HG03565 (cell line): ENCODE measurements at regions not wholly inside any gene's neighbourhood (a gene's known extent, or its start where the extent isn't known, plus 50 kb on each side); places are given as distances from the start of the nearest gene placed in this dataset.

Experiments used
- ATAC-seq: cut with Tn5 transposase; IDR thresholded peaks from one replicate; pipeline ENCODE4 v1.9.1; 2021; ENCODE audit warnings: mild to moderate bottlenecking, moderate library complexity; ENCODE audit not compliant: unreplicated experiment

DNA sequence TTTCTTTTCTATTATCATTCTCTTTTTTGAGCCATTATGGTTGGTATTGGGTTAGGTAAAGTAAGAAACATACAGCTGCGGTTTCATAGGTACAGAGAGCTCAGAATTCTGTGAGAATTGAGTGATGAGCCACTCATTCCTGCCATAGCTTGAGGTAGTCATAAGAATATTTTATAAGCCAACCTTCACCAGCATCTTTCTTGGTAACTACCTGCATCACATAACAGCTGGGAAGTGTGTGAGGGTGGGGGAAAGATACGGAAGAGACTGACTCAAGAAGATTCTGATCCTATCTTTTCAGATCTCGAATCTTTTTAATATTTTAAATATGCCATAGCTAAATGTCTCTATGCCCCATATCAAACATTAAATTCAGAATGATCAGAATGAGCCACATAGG lies 313.8 kb upstream of the DDX18 start:
- no peak for ATAC-seq

DNA sequence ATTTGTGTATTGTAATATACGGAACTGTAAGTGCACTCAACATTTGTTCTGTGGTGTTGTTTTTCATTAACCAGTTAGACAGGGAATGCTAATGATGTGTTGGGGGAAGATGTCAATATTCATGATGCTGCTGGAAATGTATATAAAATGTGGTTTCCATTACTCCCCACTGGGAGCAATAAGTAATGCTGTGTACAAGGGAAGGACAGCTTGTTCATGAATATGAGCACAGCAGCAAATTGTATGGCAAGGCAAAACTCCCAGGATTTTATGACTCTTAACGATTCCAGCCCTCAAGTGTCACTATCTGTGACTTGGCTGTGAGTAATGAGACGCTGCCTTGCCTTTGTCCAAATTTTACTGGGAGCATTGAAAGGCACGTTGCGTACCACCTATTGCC lies 312.4 kb upstream of the DDX18 start:
- no peak for ATAC-seq

DNA sequence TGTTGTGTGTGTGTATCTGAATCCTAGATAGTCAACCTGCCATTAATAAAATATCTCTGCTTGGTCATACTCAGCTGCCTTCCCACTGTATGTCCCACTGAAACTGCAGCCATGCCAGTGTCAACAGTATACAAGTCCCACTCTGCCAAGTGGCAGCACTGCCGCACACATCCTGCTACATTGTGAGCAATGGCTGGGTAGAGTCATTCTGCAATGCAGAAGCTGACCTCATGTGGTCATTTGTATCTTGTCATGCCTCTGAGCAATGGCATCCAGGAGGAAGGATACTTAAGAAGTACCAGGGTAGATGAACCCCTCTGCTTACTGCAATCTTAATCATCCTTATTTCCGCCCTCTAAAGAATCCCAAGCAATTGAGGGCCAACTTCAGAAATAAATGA lies 302.2 kb upstream of the DDX18 start:
- ATAC-seq: no peak

DNA sequence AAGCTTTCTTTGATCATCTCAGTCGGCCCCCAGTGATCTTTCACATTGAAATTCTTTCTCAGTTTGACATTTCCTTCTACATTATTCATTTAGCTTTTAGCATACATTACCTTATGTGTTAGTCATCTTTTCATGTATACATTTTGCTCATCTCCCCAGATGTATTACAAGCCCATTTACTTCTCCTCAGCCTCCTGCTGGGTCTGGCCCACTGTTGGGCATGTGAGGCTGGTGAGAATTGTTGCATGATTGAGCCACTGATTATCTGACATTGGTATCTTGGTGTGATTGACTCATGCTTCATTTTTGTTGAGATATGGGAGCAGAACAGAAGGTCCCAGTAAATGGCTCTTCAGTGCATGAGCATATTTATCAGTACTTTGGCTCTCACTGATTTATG lies 300.1 kb upstream of the DDX18 start:
- ATAC-seq: no peak

DNA sequence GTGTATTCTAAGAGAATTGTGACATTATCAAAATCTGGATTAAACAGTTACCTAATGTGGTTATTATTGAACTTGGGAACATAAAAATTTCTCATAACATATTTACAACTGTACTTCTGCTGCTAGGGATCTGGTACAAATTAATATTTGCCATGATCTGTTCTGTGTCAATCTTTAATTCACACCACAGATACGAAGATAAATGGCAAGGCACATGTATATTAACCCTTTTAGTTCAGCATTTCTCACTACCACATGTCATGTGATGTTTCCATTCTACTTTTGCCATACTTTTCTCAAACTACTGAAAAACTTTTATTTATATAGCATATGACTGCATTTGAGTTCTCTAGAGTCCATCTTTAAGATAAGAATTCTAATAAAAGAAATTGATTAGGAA lies 295.3 kb upstream of the DDX18 start:
- ATAC-seq: no peak

DNA sequence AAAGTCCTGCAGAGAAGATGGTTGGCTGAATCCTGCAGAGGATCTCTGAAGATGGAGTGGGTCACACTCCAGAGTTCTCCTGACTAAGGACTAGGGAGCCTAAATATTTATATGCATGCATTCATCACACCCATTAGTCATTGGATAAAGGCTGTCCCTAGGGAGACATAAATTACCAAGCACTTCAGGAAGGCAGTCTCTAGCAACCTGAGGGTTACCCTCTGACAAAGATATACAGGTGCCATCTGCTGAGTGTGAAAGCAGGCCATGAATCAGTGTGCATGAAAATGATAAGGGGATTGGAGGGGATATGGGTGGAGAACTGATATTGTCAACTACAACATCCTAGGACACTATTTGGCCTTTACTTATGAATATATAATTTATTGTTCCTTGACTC lies 294.8 kb upstream of the DDX18 start:
- no peak for ATAC-seq

DNA sequence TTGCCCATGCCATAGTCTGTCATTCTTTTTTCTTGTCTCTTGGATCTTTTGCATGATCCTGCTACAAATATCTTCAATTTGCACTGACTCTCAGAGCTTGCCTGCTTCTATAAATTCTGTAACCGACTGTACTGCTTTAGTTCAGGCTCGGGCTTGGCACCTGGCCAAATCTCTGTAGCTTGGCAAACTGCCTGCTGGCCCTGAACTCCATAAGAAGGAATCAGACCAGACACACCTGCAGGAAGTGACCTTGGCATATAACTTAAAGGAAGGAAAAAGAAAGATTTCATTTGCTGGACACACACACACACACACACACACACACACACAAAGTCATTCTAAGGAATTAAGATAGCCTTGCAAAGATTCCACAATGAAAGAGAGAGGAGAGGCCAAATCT lies 291.2 kb upstream of the DDX18 start:
- ATAC-seq: no peak

DNA sequence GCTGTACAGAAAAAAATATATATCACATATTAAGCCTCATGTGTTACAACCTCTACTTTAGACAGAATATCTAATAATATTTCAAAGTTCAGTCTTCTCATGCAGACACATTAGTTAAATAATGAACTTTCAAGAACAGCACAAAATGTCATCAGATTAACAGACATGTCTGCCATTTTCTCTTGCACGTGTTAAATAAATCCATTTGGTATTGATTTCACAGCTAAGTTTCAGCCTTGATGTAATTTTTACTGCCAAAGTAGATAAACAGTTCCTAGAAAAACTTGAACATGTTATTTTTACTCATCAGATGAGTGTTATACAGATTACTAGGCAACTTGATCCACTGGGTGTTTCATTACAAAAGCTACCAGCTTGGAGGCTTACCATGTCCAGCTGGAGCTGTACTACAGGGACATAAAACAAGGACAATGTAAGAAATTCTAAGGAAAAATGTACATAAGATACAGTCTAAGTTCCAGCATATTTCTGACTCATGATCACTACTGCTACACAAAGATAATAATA lies 290.7 kb upstream of the DDX18 start:
- ATAC-seq: no peak

DNA sequence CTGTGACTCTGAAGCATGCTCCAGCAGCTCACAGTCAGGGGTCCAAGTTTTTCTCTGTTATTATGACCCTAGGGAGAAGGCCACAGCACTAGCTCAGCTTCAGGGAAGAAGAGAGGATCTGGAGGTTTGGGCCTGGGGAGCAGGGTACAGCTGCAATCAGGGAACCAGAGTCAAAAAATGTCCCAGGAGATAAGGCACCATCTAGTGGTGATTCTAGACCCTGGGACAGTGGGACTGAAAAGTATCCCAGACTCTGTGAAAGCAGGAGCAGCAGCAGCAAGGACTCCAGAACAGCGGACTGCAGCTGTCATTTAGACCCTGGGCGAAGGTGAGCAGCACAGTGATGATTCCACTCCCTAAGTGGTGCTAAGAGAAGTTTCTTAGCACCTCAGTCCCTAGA lies 278.4 kb upstream of the DDX18 start:
- no peak for ATAC-seq

DNA sequence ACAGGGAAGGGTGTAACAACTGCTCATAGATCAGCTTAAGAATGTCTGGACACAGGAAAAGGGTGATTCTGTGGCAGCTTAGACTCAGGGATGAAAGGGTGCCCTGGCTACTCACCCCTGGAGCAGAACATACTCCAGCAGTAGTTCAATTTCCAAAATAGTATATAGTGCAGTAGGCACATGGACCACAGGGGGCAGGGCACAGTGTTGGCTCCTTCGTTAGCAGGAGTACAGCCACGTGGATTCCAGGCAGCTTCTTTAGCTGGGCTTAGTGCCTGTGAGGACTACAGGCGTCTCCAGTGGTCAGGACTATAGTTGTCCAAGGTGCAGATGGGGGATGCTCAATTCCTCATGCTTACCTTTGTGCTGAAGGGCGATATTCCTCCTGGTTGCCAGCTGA lies 277.5 kb upstream of the DDX18 start:
- no peak for ATAC-seq

DNA sequence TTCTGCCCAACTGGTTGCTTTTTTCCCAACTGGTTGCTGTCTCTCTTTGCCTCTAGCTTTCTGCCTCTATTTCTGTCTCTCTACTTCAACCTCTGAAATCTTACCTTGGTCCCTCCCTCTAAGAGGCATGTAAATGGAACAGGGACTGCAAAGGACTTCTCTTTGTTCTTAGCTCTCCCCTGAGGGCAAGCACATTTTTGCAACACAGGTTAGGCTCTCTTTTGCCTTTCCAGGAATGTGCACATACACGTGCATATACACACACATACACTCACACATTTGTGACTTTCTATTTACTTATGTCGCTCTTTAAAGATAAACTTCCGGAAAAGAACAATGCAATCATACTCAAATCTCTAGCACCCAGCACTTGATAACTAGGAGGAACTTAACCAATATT lies 262.6 kb upstream of the DDX18 start:
- ATAC-seq: no peak

DNA sequence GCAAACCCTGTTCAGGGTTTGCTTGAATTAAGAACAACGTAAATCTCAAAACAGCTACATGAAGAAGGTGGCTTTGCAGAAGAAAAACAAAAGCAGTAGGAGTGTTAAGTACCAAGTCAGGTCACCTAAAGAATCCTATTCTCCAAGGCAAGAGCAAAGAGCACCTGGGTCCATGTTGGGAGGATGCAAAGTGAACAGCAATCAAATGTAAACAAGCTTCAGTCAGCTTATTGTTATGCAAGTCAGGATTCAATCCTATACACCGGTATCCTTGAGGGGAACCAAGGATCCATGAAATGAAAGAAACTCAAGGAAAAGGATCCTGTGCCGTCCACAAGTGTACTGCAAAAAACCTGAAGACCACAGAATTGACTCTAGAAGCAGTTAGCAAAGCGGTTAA lies 261.0 kb upstream of the DDX18 start:
- ATAC-seq: no peak

DNA sequence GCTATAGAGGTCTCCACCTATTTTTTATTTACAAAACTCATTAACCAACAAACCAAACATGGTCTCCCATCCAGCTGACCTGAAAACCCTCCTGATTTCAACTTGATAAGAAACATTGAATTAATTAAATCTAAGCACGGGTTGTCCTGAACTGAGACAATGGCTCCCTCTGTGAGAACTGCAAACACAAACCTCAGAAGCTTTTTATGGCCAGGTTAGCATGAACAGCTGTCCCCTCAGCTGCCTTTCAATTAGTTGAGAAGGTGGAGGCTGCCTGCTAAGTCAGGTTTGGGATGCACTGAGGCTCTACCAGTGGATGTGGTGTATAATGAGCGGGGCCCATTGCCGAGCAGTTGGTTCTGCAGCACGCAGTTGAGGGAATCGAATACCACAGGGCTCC lies 258.5 kb upstream of the DDX18 start:
- ATAC-seq: no peak

DNA sequence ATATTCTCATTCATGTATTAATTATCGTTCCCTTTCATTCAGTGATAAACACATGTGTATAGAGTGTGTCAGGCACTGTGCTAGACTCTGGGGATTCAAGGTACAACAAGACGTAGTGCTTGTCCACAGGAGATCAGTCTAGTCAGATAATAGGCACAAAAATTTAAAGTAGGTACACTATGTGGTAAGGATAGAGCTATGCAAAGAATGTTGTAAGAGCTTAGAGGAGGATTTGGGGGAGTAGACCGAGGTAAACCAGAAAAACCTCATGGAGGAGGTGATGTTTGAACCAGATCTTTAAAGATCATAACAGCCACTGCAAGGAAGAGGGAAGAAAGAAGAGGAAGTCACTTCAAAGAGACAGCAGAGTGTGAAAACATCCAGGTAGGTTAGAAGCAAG lies 256.9 kb upstream of the DDX18 start:
- no peak for ATAC-seq

DNA sequence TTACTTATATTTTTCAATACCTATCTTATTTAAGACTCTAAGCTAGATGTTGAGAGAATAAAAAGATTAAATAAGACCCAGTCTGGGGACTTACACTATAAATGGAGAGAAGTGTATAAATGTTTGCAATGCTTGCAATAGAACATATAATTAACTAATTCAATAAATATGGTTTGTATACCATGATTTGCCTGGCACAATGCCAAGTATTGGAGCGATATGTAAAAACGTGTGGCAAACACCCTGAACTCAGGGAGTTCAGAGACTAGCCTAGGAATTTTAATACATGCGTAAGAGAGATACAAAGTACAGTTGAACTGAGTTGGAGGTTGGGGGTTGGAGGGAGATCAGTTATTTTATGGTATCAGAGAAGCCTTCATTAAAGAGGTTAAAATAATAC lies 251.8 kb upstream of the DDX18 start:
- ATAC-seq: no peak

DNA sequence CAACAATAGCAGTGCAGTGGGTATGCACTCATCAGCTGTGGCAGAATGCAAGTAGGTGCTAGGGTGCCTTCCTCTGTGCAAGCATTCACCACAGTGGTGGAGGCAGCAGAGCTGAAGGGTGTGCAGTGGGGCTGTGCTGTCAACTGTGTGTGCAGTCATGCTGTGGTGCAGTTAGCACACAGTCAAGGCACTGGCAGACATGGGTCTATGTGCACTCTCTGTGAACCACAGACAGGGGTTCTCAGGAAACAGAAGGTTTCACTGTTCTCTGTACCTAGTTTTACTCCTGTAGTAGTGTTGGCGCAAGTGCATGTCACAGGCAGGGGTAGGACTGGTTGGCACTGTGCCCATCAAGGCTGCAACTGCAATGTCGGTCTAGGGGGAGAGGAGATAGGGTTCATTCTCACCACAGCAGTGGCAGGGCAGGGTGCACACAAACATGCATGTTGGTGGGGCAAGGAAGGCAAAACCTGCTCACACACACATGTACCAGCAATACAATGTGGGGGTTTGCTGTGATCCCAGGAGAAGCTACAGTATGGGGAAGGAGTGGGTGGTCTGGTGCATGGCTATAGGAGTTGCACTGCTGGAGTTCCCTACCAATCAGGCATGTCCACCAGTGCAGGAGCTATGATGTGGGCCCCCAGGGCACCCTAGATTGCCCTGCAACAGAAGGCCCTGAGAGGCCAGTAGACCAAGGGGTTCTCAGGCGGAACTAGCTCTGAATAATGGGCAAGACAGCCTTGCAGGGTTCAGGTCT lies 242.7 kb upstream of the DDX18 start:
- no peak for ATAC-seq

DNA sequence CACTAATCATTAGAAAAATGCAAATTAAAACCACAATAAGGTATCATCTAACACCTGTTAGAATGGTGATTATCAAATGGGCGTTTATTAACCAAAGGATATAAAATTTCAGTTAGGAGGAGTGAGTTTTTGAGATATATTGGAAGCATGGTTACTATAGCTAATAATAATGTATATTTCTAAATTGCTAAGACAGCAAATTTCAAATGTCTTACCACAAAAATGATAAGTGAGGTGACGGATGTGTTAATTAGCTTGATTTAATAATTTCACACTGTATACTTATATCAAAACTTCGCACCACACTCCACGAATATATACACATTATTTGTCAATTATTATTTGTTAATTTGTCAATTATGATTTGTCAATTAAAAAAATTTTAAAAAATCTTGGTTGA lies 227.2 kb upstream of the DDX18 start:
- no peak for ATAC-seq

DNA sequence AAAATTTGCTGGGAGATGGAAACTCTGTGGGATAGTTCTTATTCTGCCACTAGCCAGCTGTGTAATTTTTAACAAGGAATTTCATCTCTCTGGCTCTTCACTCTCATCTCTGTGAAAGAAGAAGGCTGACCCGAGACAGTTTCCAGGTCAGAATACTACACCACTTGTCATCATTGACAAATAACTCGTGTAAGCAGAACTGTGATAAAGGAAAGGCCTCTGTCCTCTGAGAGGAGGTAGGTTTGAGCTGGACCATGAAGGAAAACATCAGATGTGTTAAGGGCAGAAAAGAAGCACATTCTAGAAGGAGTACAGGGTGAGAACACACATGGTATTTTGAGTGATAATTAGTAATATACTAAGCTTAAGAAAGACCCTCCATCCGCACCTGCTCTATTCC lies 211.4 kb upstream of the DDX18 start:
- no peak for ATAC-seq

DNA sequence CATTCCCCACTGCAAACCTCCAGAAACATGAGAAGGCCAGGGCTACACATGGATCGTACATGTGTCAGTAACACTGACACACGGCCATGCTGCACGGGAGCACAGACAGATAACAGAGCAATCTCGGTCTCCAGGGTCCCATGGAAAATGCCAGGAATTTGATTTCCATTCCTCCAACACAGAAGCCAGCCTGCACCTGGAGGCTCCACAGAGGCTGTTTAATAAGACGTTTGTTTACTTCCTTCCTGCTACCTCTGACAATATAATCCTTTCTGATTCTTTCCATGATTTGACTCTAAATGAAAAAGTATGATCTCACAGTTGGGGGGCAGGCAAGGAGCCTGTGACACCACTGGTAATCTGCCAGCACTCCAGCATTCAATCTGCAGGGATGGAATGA lies 210.9 kb upstream of the DDX18 start:
- no peak for ATAC-seq

DNA sequence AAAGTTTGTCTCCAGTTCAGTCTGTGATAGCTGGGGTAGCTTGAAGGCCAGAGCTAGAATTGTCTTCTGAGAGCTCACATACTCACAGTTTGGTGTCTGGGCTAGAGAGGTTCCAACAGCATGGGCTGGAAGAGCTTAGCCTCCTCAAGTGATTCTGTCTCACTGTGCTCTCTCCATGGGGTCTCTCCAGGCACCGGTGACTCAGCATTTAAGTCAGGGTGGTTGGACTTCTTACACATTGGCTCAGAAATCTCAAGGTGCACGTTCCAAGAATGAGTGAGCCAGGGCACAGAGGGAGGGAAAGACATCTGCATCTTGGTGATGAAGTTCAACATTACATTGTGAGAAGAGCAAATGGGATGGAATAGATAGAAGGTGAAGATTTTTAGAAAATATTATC lies 207.3 kb upstream of the DDX18 start:
- no peak for ATAC-seq

DNA sequence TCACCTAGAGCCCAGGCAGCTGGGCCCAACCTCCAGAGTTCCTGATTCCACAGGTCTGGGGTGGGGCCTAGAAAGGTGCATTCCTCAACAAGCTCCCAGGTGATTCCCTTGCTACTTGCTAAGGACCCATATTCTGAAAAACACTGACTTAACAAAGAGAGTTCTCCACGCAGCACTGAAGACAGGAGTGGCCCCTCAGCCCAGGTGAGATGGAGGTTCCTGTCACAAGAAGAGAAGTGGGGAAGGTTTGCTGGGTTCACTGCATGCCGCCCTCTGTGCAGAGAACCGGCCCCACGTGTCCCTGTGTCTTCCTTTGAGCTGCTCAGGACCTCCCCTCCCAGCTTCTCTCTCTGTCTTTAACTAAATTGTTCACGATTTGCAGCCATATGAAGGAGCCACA lies 201.4 kb upstream of the DDX18 start:
- ATAC-seq: no peak

DNA sequence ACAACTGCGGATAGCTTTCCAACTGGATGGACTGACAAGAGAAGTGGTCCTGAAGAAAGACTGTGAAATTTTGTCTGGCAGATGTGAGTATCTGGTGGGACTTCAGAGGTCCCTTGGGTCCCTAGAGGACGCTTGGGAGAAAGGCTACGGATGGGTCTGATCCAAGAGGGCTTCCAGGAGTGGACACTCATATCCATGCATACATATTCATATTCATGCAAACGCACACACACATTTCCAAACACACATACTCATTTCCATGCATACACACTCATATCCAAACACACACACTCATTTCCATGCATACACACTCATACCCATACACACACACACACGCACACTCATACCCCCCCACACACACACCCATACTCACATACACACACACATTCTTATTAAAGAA lies 200.2 kb upstream of the DDX18 start:
- ATAC-seq: no peak

DNA sequence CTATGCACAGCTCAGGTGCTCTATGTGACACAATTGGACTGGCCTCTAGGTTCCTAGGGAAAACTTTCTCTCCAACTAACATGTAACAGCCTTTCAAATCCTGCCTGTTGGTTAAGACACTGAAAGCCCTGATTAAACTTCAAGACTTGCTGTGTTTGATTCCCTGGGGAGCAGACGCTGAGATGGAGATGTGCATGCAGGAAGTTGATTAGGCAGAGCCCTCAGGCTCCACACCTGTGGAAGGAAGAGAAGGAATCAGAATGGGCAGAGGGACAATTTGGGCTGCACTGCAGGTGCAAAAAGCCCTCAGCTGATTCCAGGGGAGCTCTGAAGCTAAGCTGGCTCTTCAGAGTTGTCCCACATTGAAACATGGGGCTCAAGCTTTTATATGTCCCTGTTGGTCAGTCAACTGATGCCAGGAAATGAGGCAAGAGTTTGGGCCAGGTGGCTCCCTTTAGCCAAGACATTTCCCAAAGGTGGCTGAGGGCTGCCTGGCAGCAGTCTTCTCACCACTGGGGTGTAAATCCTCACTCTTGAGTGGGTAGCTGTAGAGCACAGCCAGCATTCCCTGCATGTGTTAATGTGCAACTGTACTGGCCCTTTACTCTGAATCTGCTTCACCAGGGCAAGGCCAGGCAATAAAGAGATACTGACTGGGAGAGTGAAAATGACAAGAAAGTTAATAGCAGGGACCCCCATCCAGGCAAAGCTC lies 199.5 kb upstream of the DDX18 start:
- ATAC-seq: no peak
